Calu3 (cell line): ENCODE measurements at regions not wholly inside any gene's neighbourhood (a gene's known extent, or its start where the extent isn't known, plus 50 kb on each side); places are given as distances from the start of the nearest gene placed in this dataset.

Experiments
- BruUV-seq: library from RNA; stranded (reverse); fragments of 400-500 nt; replicated peaks from 2 replicates; lab custom pipeline; 2021; lab: Mats Ljungman, UMichigan
- CTCF ChIA-PET: fragments of 300-600 bp; sonication (Branson Sonifier 250); formaldehyde crosslinking; loops from one replicate; lab custom pipeline; 2022; ENCODE audit warnings: antibody characterized with exemption; lab: Charles Lee
- DNase-seq: peaks from one replicate; pipeline ENCODE4 v3.0.0; 2022
- H3K27ac Mint-ChIP-seq: one replicate; pipeline ENCODE4 v1.8.0; 2022; ENCODE audit warnings: mixed read lengths; ENCODE audit not compliant: unreplicated experiment
- H3K27me3 Mint-ChIP-seq: one replicate; pipeline ENCODE4 v1.8.0; 2022; ENCODE audit warnings: mixed read lengths; ENCODE audit not compliant: unreplicated experiment
- H3K36me3 Mint-ChIP-seq: one replicate; pipeline ENCODE4 v1.8.0; 2022; ENCODE audit warnings: mild to moderate bottlenecking, moderate library complexity, mixed read lengths; ENCODE audit not compliant: insufficient read depth, unreplicated experiment
- H3K4me1 Mint-ChIP-seq: one replicate; pipeline ENCODE4 v1.8.0; 2022; ENCODE audit warnings: mild to moderate bottlenecking, low read depth, mixed read lengths; ENCODE audit not compliant: unreplicated experiment
- H3K4me3 Mint-ChIP-seq: one replicate; pipeline ENCODE4 v1.8.0; 2022; ENCODE audit warnings: mild to moderate bottlenecking, low read depth, moderate library complexity, mixed read lengths; ENCODE audit not compliant: unreplicated experiment
- H3K9me3 Mint-ChIP-seq: one replicate; pipeline ENCODE4 v1.8.0; 2022; ENCODE audit warnings: low read depth, mixed read lengths; ENCODE audit not compliant: unreplicated experiment
- intact Hi-C: fragments of 100-400 bp; cut with micrococcal nuclease; formaldehyde crosslinking; loops from one replicate; pipeline ENCODE4 v1.10.0; 2022; ENCODE audit not compliant: unreplicated experiment
- TF ChIP-seq, protein P1 (sequence below): fragments of 200-600 bp; IDR thresholded peaks from one replicate; pipeline ENCODE4 v1.8.0; 2022; ENCODE audit warnings: antibody characterized with exemption; ENCODE audit not compliant: unreplicated experiment

DNA sequence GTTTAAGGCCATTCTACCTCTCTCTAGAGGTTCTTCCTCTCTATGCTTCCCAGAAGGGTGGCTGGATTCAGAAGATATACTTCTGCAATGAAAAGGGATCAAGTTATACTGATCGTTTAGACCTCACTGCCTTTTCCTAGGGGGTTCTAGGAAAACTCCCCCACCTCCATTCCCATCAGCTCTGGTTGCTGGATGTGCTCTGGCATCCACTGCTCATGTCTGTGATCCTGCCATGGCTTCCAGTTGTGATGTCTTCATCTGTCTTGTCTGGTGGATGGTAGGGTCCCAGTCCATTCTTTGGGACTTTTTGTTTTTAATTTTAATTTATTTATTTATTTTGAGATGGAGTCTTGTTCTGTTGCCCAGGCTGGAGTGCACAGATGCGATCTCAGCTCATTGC is 118.4 kb downstream of the BTBD3 start:
- Mint-ChIP-seq H3K9me3 (no peaks in the 10 kb centered on the region), H3K27ac (no peak overlapping the region), H3K4me3 (no peak overlapping the region), H3K4me1 (no peaks in the 10 kb centered on the region), H3K27me3 (peaks cover 13% of the 10 kb centered on the region), H3K36me3 (no peaks in the 10 kb centered on the region)
- CTCF ChIA-PET, result no interaction called here
- no TSS peak for BruUV-seq
- intact Hi-C loops, result no loop called here
- TF ChIP-seq, protein P1, sequence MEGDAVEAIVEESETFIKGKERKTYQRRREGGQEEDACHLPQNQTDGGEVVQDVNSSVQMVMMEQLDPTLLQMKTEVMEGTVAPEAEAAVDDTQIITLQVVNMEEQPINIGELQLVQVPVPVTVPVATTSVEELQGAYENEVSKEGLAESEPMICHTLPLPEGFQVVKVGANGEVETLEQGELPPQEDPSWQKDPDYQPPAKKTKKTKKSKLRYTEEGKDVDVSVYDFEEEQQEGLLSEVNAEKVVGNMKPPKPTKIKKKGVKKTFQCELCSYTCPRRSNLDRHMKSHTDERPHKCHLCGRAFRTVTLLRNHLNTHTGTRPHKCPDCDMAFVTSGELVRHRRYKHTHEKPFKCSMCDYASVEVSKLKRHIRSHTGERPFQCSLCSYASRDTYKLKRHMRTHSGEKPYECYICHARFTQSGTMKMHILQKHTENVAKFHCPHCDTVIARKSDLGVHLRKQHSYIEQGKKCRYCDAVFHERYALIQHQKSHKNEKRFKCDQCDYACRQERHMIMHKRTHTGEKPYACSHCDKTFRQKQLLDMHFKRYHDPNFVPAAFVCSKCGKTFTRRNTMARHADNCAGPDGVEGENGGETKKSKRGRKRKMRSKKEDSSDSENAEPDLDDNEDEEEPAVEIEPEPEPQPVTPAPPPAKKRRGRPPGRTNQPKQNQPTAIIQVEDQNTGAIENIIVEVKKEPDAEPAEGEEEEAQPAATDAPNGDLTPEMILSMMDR, result no peak
- no peak for DNase-seq

DNA sequence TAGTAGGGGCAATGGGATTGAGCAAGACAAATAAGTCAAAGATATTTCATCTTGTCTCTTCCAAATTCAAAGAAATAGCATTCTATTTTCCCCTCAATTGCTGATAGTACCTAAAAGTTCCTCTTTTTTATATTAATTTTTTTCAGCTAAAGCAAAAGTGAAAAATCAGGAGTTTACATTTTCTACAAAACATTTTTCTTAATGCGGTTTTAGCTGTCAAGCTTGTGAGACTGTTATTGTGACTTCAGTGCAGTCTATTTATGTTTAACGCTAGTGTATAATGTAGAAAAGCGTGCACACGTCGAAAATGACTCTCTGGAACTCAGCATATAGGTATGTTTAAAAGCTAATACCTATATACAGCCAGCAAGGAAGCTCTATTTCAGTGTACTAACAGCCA is 119.8 kb downstream of the BTBD3 start:
- Mint-ChIP-seq H3K27me3 (peaks cover 8% of the 10 kb centered on the region), H3K27ac (no peak overlapping the region), H3K9me3 (no peaks in the 10 kb centered on the region), H3K36me3 (no peaks in the 10 kb centered on the region), H3K4me1 (no peaks in the 10 kb centered on the region), H3K4me3 (no peak overlapping the region)
- intact Hi-C loops, result no loop called here
- TF ChIP-seq, protein P1, result no peak
- no peak for DNase-seq
- CTCF ChIA-PET, result no interaction called here
- no TSS peak for BruUV-seq

DNA sequence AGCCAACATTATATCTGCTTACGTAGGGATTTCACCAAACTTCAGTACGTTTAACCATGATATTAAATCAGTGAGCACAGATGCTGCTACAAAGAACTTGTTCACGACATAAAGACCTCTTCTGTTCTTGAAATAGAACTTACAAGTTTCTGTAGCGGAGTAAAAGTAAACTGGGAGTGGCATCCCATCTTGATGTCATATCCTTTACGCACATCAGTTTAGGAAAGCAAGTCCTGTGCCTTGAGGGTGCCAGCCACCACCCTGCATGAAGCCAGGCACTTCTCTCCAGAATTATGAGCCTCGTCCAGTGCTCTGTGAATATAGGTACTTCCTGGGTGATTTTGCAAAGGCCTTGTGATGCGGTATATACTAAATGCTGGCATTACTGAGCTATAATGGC is 122.6 kb downstream of the BTBD3 start:
- Mint-ChIP-seq H3K36me3 (no peaks in the 10 kb centered on the region), H3K4me3 (no peak overlapping the region), H3K27ac (no peak overlapping the region), H3K27me3 (no peaks in the 10 kb centered on the region), H3K9me3 (no peaks in the 10 kb centered on the region), H3K4me1 (no peaks in the 10 kb centered on the region)
- DNase-seq, result no peak
- TF ChIP-seq, protein P1, result no peak
- CTCF ChIA-PET, result no interaction called here
- BruUV-seq, result no TSS peak
- intact Hi-C loops, result no loop called here

DNA sequence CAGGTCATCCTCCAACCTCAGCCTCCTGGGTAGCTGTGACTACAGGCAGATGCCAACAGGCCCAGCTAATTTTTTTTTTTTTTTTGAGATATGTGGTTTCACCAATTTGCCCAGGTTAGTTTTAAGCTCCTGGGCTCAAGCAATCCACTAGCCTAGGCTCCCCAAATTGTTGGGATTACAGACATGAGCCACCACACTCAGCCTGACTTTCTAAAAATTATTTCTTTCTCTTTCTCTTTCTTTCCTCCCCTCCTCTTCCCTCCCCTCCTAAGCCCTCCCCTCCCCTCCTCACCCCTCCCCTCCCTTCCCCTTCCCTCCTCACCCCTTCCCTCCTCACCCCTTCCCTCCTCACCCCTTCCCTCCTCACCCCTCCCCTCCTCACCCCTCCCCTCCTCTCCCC is 127.3 kb downstream of the BTBD3 start:
- no TSS peak for BruUV-seq
- DNase-seq, result no peak
- intact Hi-C loops, result no loop called here
- H3K27ac Mint-ChIP-seq, result no peak overlapping the region
- TF ChIP-seq, protein P1, result no peak
- no peak overlapping the region for H3K4me3 Mint-ChIP-seq
- H3K4me1 Mint-ChIP-seq, result no peaks in the 10 kb centered on the region
- no peaks in the 10 kb centered on the region for H3K36me3 Mint-ChIP-seq
- CTCF ChIA-PET, result no interaction called here
- peaks cover 2% of the 10 kb centered on the region for H3K9me3 Mint-ChIP-seq
- no peaks in the 10 kb centered on the region for H3K27me3 Mint-ChIP-seq
